ENCODE measurements at regions not wholly inside any gene's neighbourhood (a gene's known extent, or its start where the extent isn't known, plus 50 kb on each side); places are given as distances from the start of the nearest gene placed in this dataset.

GRCh38 chr7:79882922-79883321 lies 251.7 kb upstream of the GNAI1 start:
- Histone ChIP-seq H3K9me3 (ENCODE audit: control insufficient read depth, insufficient read depth, low read length) (no peaks in the 10 kb centered on the region), H3K36me3 (ENCODE audit: control insufficient read depth, insufficient read depth, low read length) (no peaks in the 10 kb centered on the region), H3K27me3 (ENCODE audit: control insufficient read depth, insufficient read depth, low read length) (no peaks in the 10 kb centered on the region), H3K4me3 (ENCODE audit: low read length) (no peak overlapping the region), H3K27ac (ENCODE audit: low read length) (no peak overlapping the region), H3K4me1 (ENCODE audit: control insufficient read depth, insufficient read depth, low read length) (no peaks in the 10 kb centered on the region)
- WGBS (ENCODE audit: insufficient coverage, insufficient read length): no CpG with 5 or more reads among the region's 2 CpGs
- no peak for DNase-seq (ENCODE audit: low read depth, low spot score)

- Histone ChIP-seq H3K9me3 (ENCODE audit: control insufficient read depth, insufficient read depth, low read length) (no peaks in the 10 kb centered on the region), H3K27ac (ENCODE audit: low read length) (no peak overlapping the region), H3K4me1 (ENCODE audit: control insufficient read depth, insufficient read depth, low read length) (no peaks in the 10 kb centered on the region), H3K27me3 (ENCODE audit: control insufficient read depth, insufficient read depth, low read length) (no peaks in the 10 kb centered on the region), H3K4me3 (ENCODE audit: low read length) (no peak overlapping the region), H3K36me3 (ENCODE audit: control insufficient read depth, insufficient read depth, low read length) (no peaks in the 10 kb centered on the region)
- WGBS (ENCODE audit: insufficient coverage, insufficient read length): no CpG with 5 or more reads among the region's 2 CpGs
- no peak for DNase-seq (ENCODE audit: low read depth, low spot score)
These were observed 254.3 kb upstream of the GNAI1 start for GRCh38 chr7:79880312-79880711.

GRCh38 chr7:79877874-79878465 lies 256.7 kb upstream of the GNAI1 start:
- Histone ChIP-seq H3K4me1 (ENCODE audit: control insufficient read depth, insufficient read depth, low read length) (no peaks in the 10 kb centered on the region), H3K27me3 (ENCODE audit: control insufficient read depth, insufficient read depth, low read length) (no peaks in the 10 kb centered on the region), H3K36me3 (ENCODE audit: control insufficient read depth, insufficient read depth, low read length) (no peaks in the 10 kb centered on the region), H3K9me3 (ENCODE audit: control insufficient read depth, insufficient read depth, low read length) (no peaks in the 10 kb centered on the region), H3K4me3 (ENCODE audit: low read length) (no peak overlapping the region), H3K27ac (ENCODE audit: low read length) (no peak overlapping the region)
- no peak for DNase-seq (ENCODE audit: low read depth, low spot score)
- WGBS (ENCODE audit: insufficient coverage, insufficient read length): no CpG with 5 or more reads among the region's 3 CpGs

GRCh38 chr7:79876848-79877252 lies 257.8 kb upstream of the GNAI1 start:
- Histone ChIP-seq H3K27me3 (ENCODE audit: control insufficient read depth, insufficient read depth, low read length) (no peaks in the 10 kb centered on the region), H3K36me3 (ENCODE audit: control insufficient read depth, insufficient read depth, low read length) (no peaks in the 10 kb centered on the region), H3K9me3 (ENCODE audit: control insufficient read depth, insufficient read depth, low read length) (no peaks in the 10 kb centered on the region), H3K4me1 (ENCODE audit: control insufficient read depth, insufficient read depth, low read length) (no peaks in the 10 kb centered on the region), H3K4me3 (ENCODE audit: low read length) (no peak overlapping the region), H3K27ac (ENCODE audit: low read length) (no peak overlapping the region)
- WGBS (ENCODE audit: insufficient coverage, insufficient read length): no CpG with 5 or more reads among the region's 6 CpGs
- no peak for DNase-seq (ENCODE audit: low read depth, low spot score)

- Histone ChIP-seq H3K27me3 (ENCODE audit: control insufficient read depth, insufficient read depth, low read length) (no peaks in the 10 kb centered on the region), H3K36me3 (ENCODE audit: control insufficient read depth, insufficient read depth, low read length) (no peaks in the 10 kb centered on the region), H3K27ac (ENCODE audit: low read length) (no peak overlapping the region), H3K4me1 (ENCODE audit: control insufficient read depth, insufficient read depth, low read length) (no peaks in the 10 kb centered on the region), H3K9me3 (ENCODE audit: control insufficient read depth, insufficient read depth, low read length) (no peaks in the 10 kb centered on the region), H3K4me3 (ENCODE audit: low read length) (no peak overlapping the region)
- DNase-seq (ENCODE audit: low read depth, low spot score): no peak
- no CpG with 5 or more reads among the region's 1 CpG for WGBS (ENCODE audit: insufficient coverage, insufficient read length)
These were observed 259.8 kb upstream of the GNAI1 start for GRCh38 chr7:79874797-79875196.

- no peak for DNase-seq (ENCODE audit: low read depth, low spot score)
- WGBS (ENCODE audit: insufficient coverage, insufficient read length): no CpG with 5 or more reads among the region's 2 CpGs
- no peaks in the 10 kb centered on the region for H3K36me3 ChIP-seq (ENCODE audit: control insufficient read depth, insufficient read depth, low read length)
These were observed 262.5 kb upstream of the GNAI1 start for GRCh38 chr7:79872176-79872575.

GRCh38 chr7:79868010-79868409 lies 266.6 kb upstream of the GNAI1 start:
- DNase-seq (ENCODE audit: low read depth, low spot score): no peak

More at GRCh38 chr7:79872176-79872575, 262.5 kb upstream of the GNAI1 start:
- no peaks in the 10 kb centered on the region for H3K27me3 ChIP-seq (ENCODE audit: control insufficient read depth, insufficient read depth, low read length)
- no peak overlapping the region for H3K4me3 ChIP-seq (ENCODE audit: low read length)
- no peaks in the 10 kb centered on the region for H3K9me3 ChIP-seq (ENCODE audit: control insufficient read depth, insufficient read depth, low read length)
- H3K27ac ChIP-seq (ENCODE audit: low read length): no peak overlapping the region
- no peaks in the 10 kb centered on the region for H3K4me1 ChIP-seq (ENCODE audit: control insufficient read depth, insufficient read depth, low read length)

GRCh38 chr7:79862447-79863210 lies 272.0 kb upstream of the GNAI1 start:
- no peaks in the 10 kb centered on the region for H3K36me3 ChIP-seq (ENCODE audit: control insufficient read depth, insufficient read depth, low read length)
- no peaks in the 10 kb centered on the region for H3K4me1 ChIP-seq (ENCODE audit: control insufficient read depth, insufficient read depth, low read length)
- H3K27ac ChIP-seq (ENCODE audit: low read length): no peak overlapping the region
- WGBS (ENCODE audit: insufficient coverage, insufficient read length): no CpG with 5 or more reads among the region's 5 CpGs
- H3K27me3 ChIP-seq (ENCODE audit: control insufficient read depth, insufficient read depth, low read length): no peaks in the 10 kb centered on the region
- no peaks in the 10 kb centered on the region for H3K9me3 ChIP-seq (ENCODE audit: control insufficient read depth, insufficient read depth, low read length)
- H3K4me3 ChIP-seq (ENCODE audit: low read length): no peak overlapping the region
- DNase-seq (ENCODE audit: low read depth, low spot score): no peak

More at GRCh38 chr7:79868010-79868409, 266.6 kb upstream of the GNAI1 start:
- no peaks in the 10 kb centered on the region for H3K36me3 ChIP-seq (ENCODE audit: control insufficient read depth, insufficient read depth, low read length)
- H3K9me3 ChIP-seq (ENCODE audit: control insufficient read depth, insufficient read depth, low read length): no peaks in the 10 kb centered on the region
- WGBS (ENCODE audit: insufficient coverage, insufficient read length): no CpG with 5 or more reads among the region's 3 CpGs
- no peaks in the 10 kb centered on the region for H3K27me3 ChIP-seq (ENCODE audit: control insufficient read depth, insufficient read depth, low read length)
- no peak overlapping the region for H3K4me3 ChIP-seq (ENCODE audit: low read length)
- no peaks in the 10 kb centered on the region for H3K4me1 ChIP-seq (ENCODE audit: control insufficient read depth, insufficient read depth, low read length)
- no peak overlapping the region for H3K27ac ChIP-seq (ENCODE audit: low read length)

GRCh38 chr7:79855172-79855571 lies 279.5 kb upstream of the GNAI1 start:
- no peak overlapping the region for H3K4me3 ChIP-seq (ENCODE audit: low read length)
- H3K4me1 ChIP-seq (ENCODE audit: control insufficient read depth, insufficient read depth, low read length): no peaks in the 10 kb centered on the region
- no CpG with 5 or more reads among the region's 1 CpG for WGBS (ENCODE audit: insufficient coverage, insufficient read length)
- no peaks in the 10 kb centered on the region for H3K36me3 ChIP-seq (ENCODE audit: control insufficient read depth, insufficient read depth, low read length)
- H3K27me3 ChIP-seq (ENCODE audit: control insufficient read depth, insufficient read depth, low read length): no peaks in the 10 kb centered on the region
- DNase-seq (ENCODE audit: low read depth, low spot score): no peak
- no peaks in the 10 kb centered on the region for H3K9me3 ChIP-seq (ENCODE audit: control insufficient read depth, insufficient read depth, low read length)
- H3K27ac ChIP-seq (ENCODE audit: low read length): no peak overlapping the region

- WGBS (ENCODE audit: insufficient coverage, insufficient read length): no CpG with 5 or more reads among the region's 2 CpGs
- H3K4me1 ChIP-seq (ENCODE audit: control insufficient read depth, insufficient read depth, low read length): no peaks in the 10 kb centered on the region
- H3K27ac ChIP-seq (ENCODE audit: low read length): no peak overlapping the region
- no peaks in the 10 kb centered on the region for H3K36me3 ChIP-seq (ENCODE audit: control insufficient read depth, insufficient read depth, low read length)
- no peak for DNase-seq (ENCODE audit: low read depth, low spot score)
- no peaks in the 10 kb centered on the region for H3K9me3 ChIP-seq (ENCODE audit: control insufficient read depth, insufficient read depth, low read length)
- no peaks in the 10 kb centered on the region for H3K27me3 ChIP-seq (ENCODE audit: control insufficient read depth, insufficient read depth, low read length)
- no peak overlapping the region for H3K4me3 ChIP-seq (ENCODE audit: low read length)
These were observed 280.0 kb upstream of the GNAI1 start for GRCh38 chr7:79854621-79855020.

- Histone ChIP-seq H3K36me3 (ENCODE audit: control insufficient read depth, insufficient read depth, low read length) (no peaks in the 10 kb centered on the region), H3K27ac (ENCODE audit: low read length) (no peak overlapping the region), H3K9me3 (ENCODE audit: control insufficient read depth, insufficient read depth, low read length) (no peaks in the 10 kb centered on the region), H3K27me3 (ENCODE audit: control insufficient read depth, insufficient read depth, low read length) (no peaks in the 10 kb centered on the region), H3K4me3 (ENCODE audit: low read length) (no peak overlapping the region), H3K4me1 (ENCODE audit: control insufficient read depth, insufficient read depth, low read length) (no peaks in the 10 kb centered on the region)
- no peak for DNase-seq (ENCODE audit: low read depth, low spot score)
- WGBS (ENCODE audit: insufficient coverage, insufficient read length): no CpG with 5 or more reads among the region's 1 CpG
These were observed 296.7 kb upstream of the GNAI1 start for GRCh38 chr7:79837915-79838314.

All from iPS DF 6.9 (cell line).